GM13977 (cell line): ENCODE measurements at regions not wholly inside any gene's neighbourhood (a gene's known extent, or its start where the extent isn't known, plus 50 kb on each side); places are given as distances from the start of the nearest gene placed in this dataset.

Experiments
- DNase-seq: peaks from one replicate; pipeline ENCODE4 v3.0.0; 2012; ENCODE audit warnings: low spot score
- CTCF ChIP-seq: IDR thresholded peaks from 2 replicates; pipeline ENCODE4 v1.5.1; 2012; ENCODE audit warnings: mild to moderate bottlenecking, control low read depth; ENCODE audit not compliant: insufficient read depth; ENCODE audit errors: extremely low read depth, missing control alignments
- in situ Hi-C: fragments of 300-500 bp; cut with MboI; formaldehyde crosslinking; loops from one replicate; pipeline ENCODE4 v1.12.0; 2022; ENCODE audit warnings: low sequenced_read_pairs, low pct_unique_long_range_greater_than_20kb, mixed read lengths, inconsistent platforms; ENCODE audit not compliant: unreplicated experiment

GRCh38 chr11:131307506-131307905, 62.9 kb upstream of the NTM start:
- TF ChIP-seq CTCF: no peak
- in situ Hi-C loops: no loop called here
- no peak for DNase-seq

- in situ Hi-C loops: no loop called here
- DNase-seq: no peak
- no peak for TF ChIP-seq CTCF
Observed at GRCh38 chr11:131309776-131310175, 60.6 kb upstream of the NTM start.

- in situ Hi-C loops: no loop called here
- TF ChIP-seq CTCF: no peak
- DNase-seq: no peak
Observed at GRCh38 chr11:131311776-131312514, 58.5 kb upstream of the NTM start.
